Midbrain (tissue), 1 donor: ENCODE measurements at regions not wholly inside any gene's neighbourhood (a gene's known extent, or its start where the extent isn't known, plus 50 kb on each side); places are given as distances from the start of the nearest gene placed in this dataset.

Experiments
- DNase-seq: peaks from one replicate; lab custom pipeline; 2025; lab: John Stamatoyannopoulos, UW

- no peak for DNase-seq
Measured at GRCh38 chr2:157150747-157151146, 106.8 kb upstream of the GALNT5 start.

GRCh38 chr2:157152362-157152761, 105.1 kb upstream of the GALNT5 start:
- no peak for DNase-seq

GRCh38 chr2:157155992-157156391, 101.5 kb upstream of the GALNT5 start:
- no peak for DNase-seq

- no peak for DNase-seq
Measured at GRCh38 chr2:157158111-157158510, 99.4 kb upstream of the GALNT5 start.

- DNase-seq, result no peak
Measured at GRCh38 chr2:157159221-157159934, 98.1 kb upstream of the GALNT5 start.

- no peak for DNase-seq
Measured at GRCh38 chr2:157160111-157160510, 97.4 kb upstream of the GALNT5 start.

- DNase-seq, result no peak
Measured at GRCh38 chr2:157164370-157164769, 93.1 kb upstream of the GALNT5 start.

- DNase-seq, result no peak
Measured at GRCh38 chr2:157164891-157165290, 92.6 kb upstream of the GALNT5 start.

- no peak for DNase-seq
Measured at GRCh38 chr2:157168501-157168900, 89.0 kb upstream of the GALNT5 start.

- DNase-seq, result no peak
Measured at GRCh38 chr2:157169889-157170288, 87.6 kb upstream of the GALNT5 start.

- DNase-seq, result no peak
Measured at GRCh38 chr2:157170299-157170698, 87.2 kb upstream of the GALNT5 start.

GRCh38 chr2:157172239-157172638, 85.3 kb upstream of the GALNT5 start:
- DNase-seq, result no peak

- DNase-seq, result no peak
Measured at GRCh38 chr2:157172866-157173578, 84.5 kb upstream of the GALNT5 start.

GRCh38 chr2:157173740-157174184, 83.7 kb upstream of the GALNT5 start:
- no peak for DNase-seq

- DNase-seq, result no peak
Measured at GRCh38 chr2:157174321-157174720, 83.2 kb upstream of the GALNT5 start.

- DNase-seq, result no peak
Measured at GRCh38 chr2:157176602-157177001, 80.9 kb upstream of the GALNT5 start.

- no peak for DNase-seq
Measured at GRCh38 chr2:157178874-157179273, 78.6 kb upstream of the GALNT5 start.

- DNase-seq, result no peak
Measured at GRCh38 chr2:157179324-157180105, 78.0 kb upstream of the GALNT5 start.

- DNase-seq, result no peak
Measured at GRCh38 chr2:157180359-157180758, 77.1 kb upstream of the GALNT5 start.

- no peak for DNase-seq
Measured at GRCh38 chr2:157181234-157181633, 76.3 kb upstream of the GALNT5 start.

GRCh38 chr2:157182204-157182709, 75.2 kb upstream of the GALNT5 start:
- no peak for DNase-seq

GRCh38 chr2:157182834-157183396, 74.6 kb upstream of the GALNT5 start:
- DNase-seq, result no peak
